Stimulated activated CD4-positive, alpha-beta T cell treated with anti-CD3 and anti-CD28 coated beads, Interleukin-4, amount 100 ng/mL, for 48 hours (primary cell): ENCODE measurements at regions not wholly inside any gene's neighbourhood (a gene's known extent, or its start where the extent isn't known, plus 50 kb on each side); places are given as distances from the start of the nearest gene placed in this dataset.

Source experiments
- DNase-seq, 2 donors: peaks; one replicate each; pipeline ENCODE4 v3.0.0-alpha.2; 2020; ENCODE audit warnings: low read depth in 2 of 2

DNA sequence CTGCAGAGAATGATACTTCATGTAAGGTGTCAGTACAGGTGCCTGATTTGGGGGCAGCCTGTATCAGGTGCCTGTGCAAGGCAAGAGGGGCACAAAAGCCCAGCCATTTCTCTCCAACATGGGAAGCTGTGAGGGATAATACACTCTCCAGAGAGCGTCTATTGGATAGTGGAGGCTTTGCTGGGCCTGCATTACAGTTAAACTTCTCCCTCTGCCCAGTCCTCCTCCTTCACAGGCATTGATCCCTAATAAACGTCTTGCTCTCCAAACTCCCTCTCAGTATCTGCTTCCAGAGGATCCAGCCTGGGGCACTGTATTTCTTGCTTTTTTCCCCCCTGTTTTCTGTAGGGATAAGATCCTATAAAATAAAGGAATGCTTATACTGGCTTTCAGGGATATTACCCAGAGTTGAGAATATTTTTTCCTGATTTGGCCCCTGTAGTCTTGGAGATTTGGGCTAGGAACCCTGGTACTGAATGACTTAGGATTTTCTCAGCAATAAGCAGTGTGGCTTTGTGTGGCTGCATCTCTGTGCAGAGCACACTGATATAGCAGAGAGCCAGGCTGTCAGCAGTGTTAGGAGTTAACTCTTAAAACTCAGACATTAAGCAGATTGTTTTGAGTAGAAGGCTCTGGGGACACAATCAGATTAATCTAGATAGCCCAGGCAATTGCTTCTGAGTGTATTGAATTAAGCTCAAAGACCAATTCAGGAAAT, 330.6 kb downstream of the CYRIA start:
- DNase-seq = no peak

DNA sequence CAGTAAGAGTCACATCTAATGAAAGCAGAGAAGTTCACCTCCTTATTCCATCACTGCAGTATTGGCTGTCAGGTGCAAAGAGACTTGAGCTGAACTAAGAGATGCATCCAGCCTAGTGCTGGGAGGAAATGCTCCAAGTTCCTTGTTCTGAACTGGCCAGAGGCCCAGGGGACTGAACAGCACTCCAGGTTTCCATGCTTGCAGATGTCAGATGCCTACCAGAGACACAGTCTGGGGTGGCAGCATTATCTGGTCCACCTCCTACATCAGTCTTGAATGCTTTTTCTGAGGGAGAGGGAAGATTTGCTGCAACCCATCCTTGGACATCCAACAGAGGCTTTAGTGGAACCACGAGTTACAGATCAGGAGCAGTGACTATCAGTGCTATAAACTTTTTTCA, 331.3 kb downstream of the CYRIA start:
- DNase-seq = no peak

DNA sequence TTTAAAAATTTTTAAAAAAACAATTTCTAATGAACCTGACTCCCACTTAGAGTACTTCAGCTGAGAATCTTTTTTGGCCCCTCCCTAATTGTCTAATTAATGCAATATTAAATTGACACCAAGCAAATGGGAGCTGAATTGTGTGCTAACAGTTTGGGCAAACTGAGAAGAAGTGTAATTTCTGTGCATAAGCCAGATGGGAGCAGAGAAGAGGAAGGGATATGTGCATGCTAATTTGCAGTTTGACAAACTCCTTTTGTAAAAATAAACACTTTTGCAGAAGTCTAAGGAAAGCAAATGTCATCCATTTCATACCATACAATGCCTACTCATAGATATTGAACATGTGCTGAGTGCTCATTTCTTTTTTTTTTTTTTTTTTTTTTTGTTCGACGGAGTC, 332.0 kb downstream of the CYRIA start:
- DNase-seq = no peak

DNA sequence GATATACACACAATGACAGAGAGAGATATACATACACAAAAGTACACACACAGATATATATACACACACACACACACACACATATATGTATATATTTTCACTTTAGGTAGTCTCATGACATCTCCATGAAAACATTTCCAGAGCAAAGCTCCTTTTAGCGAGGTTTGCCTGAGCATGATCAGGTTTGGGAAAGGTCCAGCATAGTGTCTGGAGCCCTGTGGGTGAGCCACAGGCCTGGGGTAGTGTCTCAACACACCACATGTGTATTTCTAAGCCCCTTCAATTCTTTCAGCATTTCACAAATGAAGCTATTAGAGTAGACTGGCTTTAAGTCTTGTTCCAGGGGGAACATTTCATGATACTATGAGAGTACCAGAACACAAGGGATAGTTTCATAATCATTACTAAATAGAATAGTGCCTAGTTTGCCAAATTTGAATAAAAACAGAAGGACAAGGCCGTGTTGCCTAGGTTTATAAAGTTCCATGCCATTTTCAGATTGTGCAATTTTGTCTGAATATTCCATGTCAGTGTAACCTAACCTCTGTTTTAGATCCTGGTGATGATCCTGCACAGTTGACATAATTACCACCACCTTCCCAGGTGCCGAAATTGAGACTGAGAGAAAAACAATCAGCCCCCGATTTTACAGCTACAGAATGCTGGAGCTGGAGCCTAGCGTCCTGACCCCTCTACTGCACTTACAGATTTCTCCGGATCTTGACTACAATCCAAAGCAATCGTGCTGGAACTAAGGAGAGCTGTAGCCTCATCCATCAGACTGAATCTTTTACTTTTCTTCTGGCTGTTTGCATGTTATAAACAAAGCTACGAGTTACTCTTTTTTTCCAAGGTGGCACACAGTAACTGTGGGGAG, 332.7 kb downstream of the CYRIA start:
- no peak for DNase-seq

DNA sequence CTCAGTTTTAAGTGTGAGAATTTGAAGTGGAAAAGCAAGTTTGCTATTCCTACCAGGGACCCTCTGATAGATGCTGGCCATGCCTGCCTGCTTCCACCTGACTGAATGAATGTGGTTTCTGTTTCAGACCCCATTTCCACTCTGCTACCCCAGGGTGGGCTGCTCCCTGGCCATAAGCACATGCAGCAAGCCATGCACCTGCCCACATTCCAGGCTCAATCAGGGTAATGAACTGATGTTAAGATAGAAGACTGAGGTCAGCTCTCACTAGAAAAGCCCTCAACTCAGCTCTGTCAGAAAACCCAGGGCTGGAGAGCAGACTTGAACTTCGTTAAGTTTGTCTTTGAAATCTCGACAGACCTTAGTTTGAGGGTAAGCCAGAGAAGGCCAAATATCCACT, 333.9 kb downstream of the CYRIA start:
- no peak for DNase-seq

DNA sequence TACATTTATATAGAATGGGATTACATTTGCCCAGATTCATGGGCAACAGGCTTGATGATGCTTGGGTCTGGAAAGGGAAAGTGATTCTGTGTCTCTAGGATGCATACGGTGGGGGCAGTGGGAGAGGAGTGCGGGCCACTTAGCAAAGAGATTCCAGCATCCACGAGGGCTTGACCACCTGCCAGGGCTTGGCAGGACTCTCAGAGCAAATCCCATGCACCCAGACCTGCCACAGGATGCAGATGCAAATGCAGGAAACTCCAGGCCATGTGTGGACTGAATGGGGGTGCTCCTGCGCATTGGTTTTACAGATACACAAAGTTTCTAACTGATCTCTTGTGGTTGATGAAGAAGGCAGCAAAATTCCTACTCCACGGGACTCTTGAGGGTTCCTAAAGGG, 334.7 kb downstream of the CYRIA start:
- DNase-seq = no peak

DNA sequence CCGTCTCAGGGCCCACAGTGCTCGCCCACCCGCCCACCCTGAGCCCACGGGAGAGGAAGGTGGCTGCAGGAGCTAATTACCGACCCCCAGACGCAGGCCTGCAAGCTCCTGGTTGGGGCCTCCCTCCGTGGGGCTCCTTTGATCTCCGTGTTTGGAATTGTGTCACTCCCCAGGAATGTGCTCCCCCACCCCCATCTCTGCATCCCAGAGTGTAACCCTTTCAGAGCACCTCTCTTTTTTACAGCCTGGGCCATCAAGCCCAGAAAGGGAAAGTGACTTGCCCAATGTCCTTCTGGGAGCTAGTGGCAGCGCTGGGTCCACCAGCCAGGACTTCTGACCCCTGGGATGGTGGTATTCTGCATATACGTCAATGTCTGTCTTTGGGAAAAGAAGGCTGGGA, 335.1 kb downstream of the CYRIA start:
- no peak for DNase-seq

DNA sequence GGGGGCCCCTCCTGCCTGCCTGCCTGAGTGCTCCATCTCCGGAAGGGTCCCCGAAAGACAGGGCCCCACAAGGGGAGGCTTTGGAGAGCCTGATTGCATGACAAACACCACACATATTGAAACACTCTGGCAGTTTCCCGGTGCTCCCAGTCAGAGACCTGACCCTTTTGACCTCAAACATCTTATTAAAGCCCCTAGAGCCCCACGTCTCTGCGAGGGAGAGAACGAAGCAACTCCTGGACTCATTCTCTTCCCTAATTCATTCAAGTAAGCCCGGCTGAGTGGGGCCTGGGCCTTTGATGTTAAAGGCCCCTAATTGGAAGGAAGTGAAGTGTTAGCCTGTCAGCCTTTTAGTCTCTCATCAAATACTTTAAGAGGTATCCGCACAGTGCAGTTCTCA, 335.6 kb downstream of the CYRIA start:
- DNase-seq = no peak

DNA sequence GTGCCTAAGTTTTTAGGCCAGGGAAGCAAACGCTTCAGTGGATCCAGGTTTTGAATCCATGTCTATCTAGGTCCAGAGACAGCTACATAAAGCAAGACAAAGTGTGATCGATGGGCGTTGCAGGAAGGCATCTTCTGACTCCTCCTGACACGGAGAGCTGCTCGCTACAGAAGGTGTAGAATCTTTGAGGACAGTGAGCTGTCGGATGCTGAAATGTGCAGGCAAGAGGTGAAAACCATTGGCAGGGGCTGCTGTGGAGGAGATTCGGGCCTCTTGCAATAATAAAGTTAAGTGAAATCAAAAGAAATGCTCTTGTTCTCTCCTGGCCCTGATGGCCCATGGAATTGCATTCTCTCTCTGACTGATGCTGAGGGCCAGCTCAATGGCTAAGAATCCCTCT, 336.2 kb downstream of the CYRIA start:
- no peak for DNase-seq

DNA sequence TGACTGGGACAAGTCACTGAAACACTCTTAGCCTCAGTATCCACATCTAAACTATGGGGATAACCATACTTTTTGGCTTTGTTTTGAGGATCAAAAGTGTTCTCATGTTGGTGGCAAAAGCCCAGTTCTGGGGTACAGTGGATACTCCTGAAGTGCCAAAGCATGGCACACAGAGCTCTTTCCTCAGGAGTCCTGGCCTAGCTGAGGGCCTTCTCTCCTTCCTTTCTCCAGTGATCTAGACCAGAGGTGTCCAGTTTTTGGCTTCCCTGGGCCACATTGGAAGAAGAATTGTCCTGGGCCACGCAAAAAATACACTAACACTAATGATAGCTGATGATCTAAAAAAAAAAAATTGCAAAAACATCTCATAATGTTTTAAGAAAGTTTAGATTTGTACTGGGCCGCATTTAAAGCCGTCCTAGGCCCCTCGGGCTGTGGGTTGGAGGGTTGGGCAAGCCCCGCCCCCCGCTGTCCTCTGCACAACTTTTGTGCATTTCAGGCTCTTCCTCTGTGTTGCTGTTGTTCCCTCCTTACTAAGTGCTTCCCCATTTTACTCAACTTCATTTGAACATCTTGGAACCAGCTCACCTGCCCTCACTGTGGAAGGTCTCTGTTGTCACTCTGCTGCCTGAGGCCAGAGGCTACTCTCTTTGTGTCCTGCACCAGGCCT, 337.0 kb downstream of the CYRIA start:
- no peak for DNase-seq

DNA sequence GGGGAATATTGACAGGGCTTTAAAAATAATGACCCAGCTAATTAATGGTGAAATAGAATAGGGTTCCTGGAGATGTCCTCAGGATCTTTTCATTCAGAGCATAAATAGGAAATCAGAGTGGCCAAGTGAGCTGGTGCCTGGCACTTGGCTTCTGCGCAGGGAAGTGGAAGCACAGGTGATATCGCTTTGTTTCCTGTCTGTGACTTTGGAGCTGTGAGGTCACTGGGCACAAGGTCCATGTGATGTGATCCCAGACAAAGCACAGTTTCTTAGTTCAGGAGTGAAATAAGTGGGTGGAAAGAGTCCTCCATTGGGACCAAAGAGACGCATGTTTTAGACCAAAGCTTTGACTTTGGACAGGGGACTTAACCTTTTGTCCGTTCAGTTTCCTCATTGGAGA, 338.3 kb downstream of the CYRIA start:
- no peak for DNase-seq

DNA sequence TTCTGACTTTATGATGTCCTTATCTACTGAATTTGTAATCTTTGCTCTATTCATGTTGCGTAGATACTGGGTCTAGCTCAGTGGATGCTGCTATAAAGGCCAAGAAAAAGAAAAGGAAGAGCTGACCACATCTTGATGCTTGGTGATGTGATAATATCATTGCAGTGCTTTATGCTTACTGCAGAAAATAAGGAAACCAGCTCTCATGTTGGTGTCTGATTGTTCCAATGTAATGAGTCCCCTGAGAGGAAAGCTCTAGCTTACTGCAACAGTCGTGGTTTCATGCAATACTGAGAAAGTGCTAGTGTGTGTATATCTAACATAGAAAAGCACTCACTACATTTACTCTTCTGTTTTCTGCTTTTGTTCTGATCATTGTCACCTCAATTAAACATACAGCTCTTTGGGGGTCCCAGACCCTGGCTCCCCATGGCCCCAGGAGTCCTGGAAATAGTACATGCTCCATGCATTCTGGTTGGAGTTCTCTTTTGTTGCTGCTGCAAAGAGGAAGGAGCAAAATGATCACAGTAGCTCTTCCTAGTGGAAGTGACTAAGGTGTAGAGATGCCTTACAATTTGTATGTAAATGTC, 338.8 kb downstream of the CYRIA start:
- no peak for DNase-seq

DNA sequence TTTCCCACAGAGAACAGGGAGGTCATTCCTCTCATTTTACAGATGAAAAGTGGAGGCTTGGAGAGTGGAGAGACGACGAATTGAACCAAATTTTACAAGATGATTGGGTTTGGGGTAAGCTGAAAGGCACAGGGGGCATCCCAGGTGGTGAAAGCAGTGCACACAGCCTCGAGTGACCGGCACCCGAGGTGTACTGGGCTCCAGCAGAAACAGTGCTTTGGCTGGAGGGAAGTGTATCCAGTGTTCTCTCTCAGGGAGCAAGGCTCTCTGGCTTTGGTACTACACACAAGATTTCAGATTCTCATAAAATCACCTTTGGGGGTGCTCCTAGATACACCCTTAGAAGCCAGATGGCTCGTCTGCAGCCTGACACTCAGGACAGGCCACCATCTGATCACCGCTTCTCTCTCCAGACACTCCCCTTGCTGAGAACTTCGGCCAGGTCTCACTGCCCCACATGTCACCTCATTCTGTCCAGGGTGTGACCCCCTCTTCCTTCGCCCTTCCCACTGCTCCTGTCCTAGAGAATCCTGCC, 339.6 kb downstream of the CYRIA start:
- no peak for DNase-seq

DNA sequence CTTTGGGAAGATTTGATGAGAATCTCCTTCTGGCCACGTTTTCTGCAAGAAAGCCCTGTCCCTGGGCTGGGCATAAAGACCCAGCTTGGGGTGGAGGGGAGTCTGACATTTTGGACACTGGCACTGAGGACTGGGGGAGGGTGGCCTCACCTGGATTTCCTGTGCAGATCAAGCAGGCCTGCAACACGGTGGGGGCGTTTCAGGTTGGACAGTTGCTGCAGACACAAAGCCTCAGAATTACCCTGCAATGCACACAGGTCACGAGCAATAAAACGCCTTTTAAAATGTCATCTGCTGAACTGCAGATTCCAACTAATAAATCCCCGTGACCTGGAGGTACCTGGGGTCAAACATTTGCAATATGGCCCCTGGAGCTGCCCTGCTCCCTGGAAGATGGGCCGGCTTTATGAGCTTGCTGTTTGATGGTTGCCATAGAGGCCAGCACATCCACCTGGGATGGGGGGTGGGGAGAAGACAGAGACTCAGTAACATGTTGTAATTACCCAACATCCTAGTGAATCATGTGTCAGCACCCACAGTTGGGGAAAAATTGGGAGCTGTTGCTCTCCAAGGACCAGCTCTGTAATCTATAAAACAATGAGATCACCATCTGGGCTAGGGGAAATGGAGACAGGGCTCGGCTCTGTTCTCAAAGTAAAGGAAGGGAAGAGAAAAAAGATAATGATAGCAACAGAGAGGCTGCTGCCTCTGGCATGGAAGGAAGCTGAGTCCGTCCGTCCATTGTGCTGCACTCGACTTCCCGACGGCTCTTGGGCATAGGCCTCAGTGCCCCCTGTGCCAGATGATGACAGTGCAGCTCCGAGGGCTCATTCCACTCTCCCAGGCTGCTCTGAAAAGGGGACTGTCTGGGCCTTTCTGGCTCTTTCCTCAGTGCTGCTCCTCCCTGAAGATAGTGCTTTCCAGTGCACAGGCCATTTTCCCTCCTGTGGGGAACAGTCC, 340.3 kb downstream of the CYRIA start:
- no peak for DNase-seq

DNA sequence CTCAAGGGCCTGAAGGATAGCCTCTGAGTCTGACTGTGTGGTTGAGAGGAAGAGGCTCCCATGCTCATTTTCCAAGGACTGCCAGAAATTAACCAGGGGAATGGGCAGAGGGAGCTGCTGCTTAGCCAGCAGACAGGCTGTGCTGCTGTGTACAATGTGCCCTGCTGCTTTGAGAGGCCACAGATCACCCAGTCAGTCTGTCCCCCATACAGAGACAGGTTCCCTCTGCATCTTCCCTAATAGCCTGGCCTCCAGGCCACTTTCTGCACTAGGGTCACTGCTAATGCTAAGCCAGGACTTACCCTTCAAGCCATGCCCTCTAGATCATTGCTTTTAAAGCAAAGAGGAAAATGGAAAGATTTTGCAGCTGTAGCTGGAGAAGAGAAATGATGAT, 341.1 kb downstream of the CYRIA start:
- no peak for DNase-seq

DNA sequence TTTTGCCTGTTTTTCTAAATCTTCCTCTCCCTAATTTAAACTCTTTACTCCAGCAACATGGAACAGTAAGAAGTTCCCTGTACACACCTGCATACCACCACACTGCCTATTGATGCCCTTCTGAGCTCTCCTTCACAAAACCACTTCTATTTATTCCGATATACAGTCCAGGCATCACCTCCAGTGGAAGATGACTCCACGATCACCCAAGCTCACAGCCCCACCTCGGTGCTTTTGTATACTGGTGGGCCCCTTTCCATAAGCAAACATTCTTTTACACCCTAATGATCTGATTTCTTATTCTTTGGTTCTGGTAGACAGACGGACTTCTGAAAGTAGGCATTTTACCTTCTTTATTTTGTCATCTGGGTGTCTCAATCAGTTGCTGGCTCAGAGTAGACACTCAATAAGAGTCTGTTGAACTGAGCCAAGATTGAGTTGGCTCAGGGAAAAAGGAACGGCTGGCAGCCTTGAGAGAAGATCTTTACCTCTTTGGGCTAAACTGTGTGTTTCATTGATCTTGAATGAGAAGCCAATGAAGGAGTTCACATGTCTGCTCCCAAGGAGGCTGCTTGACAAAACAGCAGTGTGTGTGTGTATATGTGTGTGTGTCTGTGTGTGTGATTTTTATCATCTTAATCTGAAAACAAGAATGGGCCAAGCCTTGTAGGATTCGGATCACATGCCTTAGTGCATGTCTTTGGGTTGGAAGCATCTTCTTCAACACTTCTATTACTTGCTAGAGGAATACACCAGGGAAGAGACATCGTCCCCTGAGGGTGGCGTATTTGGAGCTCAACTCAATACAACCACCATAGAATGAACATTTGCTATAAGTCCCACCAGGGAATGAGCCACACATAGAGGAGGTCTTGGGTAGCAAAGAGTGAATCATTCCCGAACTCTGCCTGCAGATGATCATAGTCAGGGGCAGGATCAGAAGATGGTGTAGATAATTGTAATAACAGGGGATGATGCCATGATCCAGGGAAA, 341.8 kb downstream of the CYRIA start:
- no peak for DNase-seq

DNA sequence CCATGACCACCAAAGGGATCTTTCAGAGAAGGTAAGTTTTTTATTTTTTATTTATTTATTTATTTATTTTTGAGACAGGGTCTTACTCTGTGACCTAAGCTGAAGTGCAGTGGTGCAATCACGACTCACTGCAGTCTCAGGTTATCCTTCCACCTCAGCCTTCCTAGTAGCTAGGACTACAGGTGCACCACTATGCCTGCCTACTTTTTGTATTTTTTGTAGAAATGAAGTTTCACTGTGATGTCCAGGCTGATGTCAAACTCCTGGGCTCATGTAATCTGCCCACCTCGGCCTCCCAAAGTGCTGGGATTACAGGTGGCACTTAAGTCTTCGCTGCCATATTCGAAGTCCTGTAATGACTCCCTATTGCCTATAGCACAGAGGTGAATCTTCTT, 342.5 kb downstream of the CYRIA start:
- no peak for DNase-seq

DNA sequence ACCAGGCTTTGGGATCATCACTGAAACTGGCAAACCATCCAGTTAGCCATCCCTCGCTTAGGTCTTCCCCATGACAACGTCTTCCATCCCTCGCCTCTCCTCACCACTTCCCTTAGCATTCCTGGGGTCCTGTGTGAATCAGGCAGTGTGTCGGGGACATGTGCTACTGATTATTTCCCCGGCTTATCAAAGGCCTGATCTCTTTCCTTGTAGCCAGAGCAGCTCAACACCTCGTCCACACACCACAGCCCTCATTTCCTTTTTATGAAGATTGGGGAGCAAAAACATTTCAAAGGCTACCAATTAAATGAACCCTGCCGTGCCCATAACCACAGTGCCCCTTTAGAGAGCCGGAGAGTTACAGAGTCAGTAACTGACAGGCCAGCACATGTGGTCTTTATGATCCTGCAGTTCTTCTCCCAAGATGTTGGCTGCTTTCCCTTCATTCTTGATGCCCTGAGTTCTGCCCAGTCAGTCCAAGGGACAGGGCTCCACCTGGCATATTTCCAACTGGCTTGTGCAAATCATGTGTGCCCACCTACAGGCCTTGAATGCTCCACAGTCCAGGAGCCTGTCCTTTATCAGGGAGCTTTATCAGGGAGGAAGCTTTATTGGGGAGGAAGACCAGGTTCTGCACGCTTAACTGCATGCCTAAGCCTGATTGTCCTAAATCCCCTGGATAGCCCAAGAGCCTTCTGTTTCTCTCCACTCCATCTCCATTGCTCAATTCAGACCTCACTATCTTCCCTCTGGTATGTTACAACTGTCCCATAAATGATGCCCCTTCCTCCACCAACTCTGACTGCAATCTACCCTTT, 343.1 kb downstream of the CYRIA start:
- no peak for DNase-seq

DNA sequence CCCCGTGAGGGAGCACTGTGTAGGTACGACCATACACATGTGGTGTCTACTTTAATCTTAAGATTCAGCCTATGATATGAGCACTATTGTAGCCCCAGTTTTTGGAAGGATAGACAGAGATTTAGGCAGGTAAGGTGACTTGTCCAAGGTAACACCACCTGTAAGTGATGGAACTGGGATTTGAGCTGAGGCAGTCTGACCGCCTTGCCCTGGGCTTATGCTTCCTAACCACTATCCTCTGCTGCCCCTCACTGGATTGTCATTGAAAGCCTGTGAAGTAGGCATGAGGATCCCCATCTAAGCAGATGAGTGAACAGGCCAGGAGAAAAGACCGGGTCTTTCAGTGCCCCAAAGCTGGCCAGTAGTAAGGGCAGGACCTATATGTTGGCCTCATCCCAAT, 343.8 kb downstream of the CYRIA start:
- no peak for DNase-seq
